Left forelimb (tissue), 1 donor: ENCODE measurements at regions not wholly inside any gene's neighbourhood (a gene's known extent, or its start where the extent isn't known, plus 50 kb on each side); places are given as distances from the start of the nearest gene placed in this dataset.

Source experiments
- DNase-seq: peaks from one replicate; pipeline ENCODE4 v3.0.0-alpha.2; 2018; ENCODE audit warnings: low spot score

GRCh38 chr15:81529481-81529880, 155.5 kb upstream of the TMC3 start:
- DNase-seq: no peak

DNA sequence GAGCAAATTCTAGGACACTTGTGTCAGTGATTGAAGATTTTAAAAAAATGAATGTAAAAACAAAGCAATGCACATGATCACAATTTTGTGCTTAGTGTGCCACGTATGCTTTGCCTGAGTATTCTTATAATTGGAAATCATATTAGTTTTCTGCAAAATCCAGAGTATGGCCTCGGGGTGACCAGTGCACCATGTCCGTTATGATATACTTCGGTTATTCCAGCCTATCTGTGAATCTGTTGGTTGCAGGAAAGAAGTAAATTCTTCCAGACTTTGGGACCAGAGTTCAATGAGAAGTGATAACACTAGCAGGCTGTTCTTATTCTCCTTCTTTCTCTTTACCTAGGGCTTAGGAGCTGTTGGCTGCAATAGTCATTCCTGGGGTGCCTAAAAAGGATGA, 152.0 kb upstream of the TMC3 start:
- DNase-seq: no peak

- no peak for DNase-seq
Observed at GRCh38 chr15:81524496-81524895, 150.5 kb upstream of the TMC3 start.

DNA sequence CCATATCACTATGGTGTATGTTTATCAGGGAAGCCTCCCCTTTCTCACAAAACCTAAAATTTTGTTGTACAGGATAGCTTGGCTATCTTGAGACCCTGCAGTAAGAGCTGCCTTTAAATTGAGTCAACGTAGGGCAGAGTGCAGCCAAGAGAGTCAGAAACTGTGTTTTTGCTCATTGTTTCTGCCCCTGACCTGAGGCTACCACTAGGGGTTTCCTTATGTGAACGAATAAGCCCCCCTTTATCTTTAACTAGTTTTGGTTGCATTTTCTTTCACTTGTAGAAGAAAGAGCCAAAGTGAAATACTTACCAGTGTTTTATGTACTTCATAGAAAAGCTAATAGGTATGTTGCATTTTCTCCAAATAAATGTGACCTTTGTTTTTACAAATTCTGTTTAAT, 149.9 kb upstream of the TMC3 start:
- no peak for DNase-seq

DNA sequence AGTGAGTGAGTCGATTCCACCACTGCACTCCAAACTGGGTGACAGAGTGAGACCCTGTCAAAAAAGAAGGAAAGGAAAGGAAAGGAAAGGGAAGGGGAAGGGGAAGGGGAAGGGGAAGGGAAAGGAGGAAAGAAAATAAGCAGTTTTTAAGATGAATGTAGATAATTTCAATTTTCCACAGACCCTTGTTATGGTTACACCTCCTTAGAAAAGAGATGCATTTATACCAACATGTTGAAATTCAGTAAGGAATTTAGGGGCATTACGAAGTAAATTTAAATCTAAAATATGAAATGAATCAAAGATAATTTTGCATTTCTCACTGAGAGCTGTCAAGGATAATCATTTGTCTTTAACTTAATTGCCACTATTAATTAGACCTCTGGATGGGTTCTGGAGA, 146.5 kb upstream of the TMC3 start:
- DNase-seq: no peak

DNA sequence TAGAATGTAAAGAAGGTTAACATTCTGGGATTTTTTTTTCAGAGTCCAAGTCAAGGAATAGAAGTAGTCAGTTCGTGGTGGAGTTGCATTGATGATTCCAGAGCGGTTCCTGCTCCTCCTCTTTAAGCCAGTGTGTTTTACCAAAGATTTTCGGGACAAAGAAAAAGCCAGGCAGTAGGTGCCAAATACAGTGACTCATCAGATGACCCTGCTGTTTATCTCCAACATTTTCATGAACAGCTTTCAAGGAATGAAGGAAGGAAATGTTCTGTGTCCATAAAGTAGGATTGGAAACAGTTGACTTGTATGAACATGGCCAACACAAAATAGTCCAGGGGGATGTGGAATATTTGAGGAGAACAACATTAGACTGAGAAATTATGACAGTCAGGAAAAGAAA, 142.4 kb upstream of the TMC3 start:
- DNase-seq: no peak

GRCh38 chr15:81516012-81516411, 142.0 kb upstream of the TMC3 start:
- no peak for DNase-seq

GRCh38 chr15:81514725-81515124, 140.7 kb upstream of the TMC3 start:
- DNase-seq: no peak

DNA sequence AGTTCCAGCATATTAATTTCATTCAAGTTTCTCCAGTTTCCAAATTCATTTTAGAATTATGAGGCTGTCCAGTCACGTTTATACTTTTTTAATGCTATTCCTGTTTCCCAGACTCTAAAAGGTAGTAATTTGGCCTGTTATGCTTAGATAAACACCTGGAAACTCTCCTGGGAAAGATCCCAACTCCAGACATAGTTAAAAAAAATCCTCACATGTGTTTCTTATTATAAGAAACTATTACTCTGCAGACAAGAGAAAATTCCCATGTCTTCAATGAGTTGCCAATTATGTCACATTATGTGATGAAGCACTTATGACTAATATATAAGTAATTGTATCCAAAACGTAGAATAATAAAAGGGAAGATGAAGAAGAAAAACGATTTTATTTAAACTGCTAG, 137.1 kb upstream of the TMC3 start:
- DNase-seq: no peak

DNA sequence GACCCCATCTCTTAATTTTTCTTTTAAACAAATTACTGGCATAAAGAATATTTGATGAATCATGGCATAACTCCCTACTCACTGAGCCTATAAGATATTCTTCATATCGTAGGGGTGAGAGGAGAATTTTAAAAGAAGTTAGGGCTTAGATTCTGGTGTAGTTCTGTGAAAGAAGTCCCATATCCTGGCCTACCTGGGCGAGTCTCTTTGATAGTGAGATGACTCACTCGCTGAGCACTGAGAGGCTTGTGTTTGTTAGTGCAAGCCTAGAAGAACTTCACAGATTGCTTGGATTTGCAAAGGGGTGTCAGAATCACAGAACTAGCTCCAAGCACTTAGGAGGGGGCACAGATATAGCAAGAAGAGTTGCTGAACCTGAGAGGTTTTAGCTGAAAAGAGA, 133.8 kb upstream of the TMC3 start:
- DNase-seq: no peak

- DNase-seq: no peak
Observed at GRCh38 chr15:81506936-81507335, 132.9 kb upstream of the TMC3 start.

GRCh38 chr15:81506071-81506470, 132.1 kb upstream of the TMC3 start:
- no peak for DNase-seq

- DNase-seq: no peak
Observed at GRCh38 chr15:81504170-81504905, 130.3 kb upstream of the TMC3 start.

GRCh38 chr15:81502439-81502838, 128.4 kb upstream of the TMC3 start:
- no peak for DNase-seq

GRCh38 chr15:81500081-81500480, 126.1 kb upstream of the TMC3 start:
- no peak for DNase-seq

GRCh38 chr15:81498294-81498693, 124.3 kb upstream of the TMC3 start:
- no peak for DNase-seq

DNA sequence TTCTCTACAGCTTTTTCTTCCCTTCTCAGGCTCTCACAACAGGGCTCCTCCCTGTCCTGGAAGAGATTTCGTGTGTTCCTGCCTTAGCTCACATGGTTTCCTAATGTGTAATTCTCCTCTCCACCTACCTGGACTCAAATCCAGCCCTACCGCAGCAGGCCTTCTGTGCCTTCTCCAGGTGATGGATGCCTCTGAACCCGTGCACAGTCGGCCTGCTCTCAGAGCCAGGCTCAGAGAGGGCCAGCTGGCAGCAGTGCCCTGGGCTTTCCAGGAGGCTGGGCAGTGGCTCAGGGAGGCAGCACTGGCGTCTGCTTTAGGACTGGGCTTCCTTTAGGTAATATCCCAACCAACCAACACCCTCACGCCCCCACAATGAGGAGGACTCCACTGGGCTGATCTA, 123.2 kb upstream of the TMC3 start:
- DNase-seq: no peak

DNA sequence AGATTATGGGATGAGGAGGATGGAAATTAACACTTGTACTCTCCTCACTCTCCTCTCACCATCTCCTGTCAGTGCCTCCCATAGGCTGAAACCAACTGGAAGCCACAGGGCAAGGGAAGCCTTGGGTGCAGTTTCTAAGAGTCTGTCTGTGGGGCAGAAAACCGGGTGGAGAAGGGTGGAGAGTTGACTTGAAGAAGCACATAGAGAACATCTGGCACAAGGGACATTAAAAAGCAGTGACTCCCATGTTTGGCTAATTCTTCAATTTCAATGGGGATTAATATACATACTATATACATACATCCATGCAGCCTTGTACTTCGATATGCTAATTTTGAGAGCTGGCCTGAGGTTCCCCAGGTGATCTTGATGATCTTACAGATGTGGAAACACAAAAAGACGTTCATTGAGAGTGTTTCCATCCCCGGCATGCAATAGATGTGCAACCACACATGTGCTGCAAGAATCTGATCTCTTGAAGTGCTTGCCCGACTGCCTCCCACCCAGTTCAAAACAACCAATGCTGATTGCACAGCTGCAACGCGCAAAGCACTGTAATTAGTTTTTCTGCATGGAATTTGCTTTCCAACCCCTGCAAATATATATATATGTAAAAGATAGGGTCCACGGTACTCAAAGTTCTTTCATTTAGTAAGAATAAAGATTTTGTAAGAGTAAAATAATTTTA, 121.9 kb upstream of the TMC3 start:
- no peak for DNase-seq

GRCh38 chr15:81492969-81493645, 119.1 kb upstream of the TMC3 start:
- DNase-seq: no peak

DNA sequence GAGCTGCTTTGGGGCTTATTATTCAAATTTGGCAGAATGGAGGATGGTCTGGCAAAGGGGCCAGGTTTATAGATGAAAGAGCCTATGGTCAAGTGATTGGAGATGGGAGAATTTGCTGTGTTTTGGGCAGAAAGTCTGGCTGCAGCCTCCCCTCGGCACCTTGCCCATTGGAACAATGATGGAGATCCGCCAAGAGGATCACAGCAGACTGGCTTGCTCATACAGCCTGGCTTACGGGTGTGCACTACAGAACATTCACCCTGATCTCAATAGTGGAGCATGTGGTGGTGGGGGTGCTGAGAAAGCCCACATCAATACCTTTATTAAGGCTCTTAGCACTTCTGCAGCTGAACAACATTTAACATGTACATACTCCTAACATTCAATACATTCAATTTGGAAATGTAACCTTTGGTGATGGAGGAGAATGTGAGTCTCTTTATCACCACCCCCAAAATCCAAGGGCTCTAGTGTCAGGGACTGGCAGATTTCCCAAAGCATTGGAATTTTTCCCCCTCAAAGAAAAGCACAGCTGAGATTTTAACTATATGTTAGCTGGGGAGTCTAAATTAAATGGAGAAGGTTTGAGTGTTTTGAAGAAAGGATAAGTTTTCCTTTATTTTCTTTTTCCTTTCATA, 118.4 kb upstream of the TMC3 start:
- DNase-seq: peak; percentile 84

GRCh38 chr15:81491414-81492096, 117.5 kb upstream of the TMC3 start:
- no peak for DNase-seq

- DNase-seq: no peak
Observed at GRCh38 chr15:81485806-81486205, 111.8 kb upstream of the TMC3 start.
